OCI-LY3 (cell line): ENCODE measurements at regions not wholly inside any gene's neighbourhood (a gene's known extent, or its start where the extent isn't known, plus 50 kb on each side); places are given as distances from the start of the nearest gene placed in this dataset.

ENCODE experiments used
- EZH2phosphoT487 ChIP-seq: fragments of 200-600 bp; shearing (Covaris generic); IDR thresholded peaks from 2 replicates; pipeline ENCODE4 v1.6.1; 2018; ENCODE audit warnings: antibody characterized with exemption, mixed run types, low read depth
- TF ChIP-seq, protein P1 (sequence below): fragments of 200-600, 300-600 bp; sonication (generic); IDR thresholded peaks from 2 replicates; pipeline ENCODE4 v1.5.1; 2014; ENCODE audit warnings: antibody characterized with exemption, low read length, low read depth

DNA sequence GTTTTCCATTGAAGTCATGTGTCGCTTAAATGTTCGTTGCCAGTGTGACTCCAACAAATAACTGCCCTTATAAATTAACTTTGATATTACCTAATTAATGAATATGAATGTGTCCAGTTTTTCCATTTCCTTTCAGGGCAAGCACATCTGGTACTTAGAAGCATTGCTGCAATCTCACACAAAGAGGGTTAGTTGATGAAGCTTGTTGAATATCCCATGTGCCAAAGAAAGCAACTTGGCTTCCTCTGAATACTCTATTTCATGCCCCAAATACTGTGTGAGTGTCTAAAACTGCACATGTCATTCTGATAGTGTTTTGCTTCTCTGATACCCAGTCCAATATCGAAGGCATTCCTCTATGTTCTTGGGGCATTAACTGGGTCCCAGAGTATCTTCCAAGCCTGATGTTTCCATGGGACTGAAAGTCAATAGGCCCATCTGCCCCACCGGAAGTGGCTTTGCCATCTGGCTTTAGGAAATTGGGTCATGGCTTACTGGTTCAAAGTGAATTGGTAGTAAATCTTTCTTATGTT, 75.8 kb upstream of the CNTN1 start:
- TF ChIP-seq, protein P1, sequence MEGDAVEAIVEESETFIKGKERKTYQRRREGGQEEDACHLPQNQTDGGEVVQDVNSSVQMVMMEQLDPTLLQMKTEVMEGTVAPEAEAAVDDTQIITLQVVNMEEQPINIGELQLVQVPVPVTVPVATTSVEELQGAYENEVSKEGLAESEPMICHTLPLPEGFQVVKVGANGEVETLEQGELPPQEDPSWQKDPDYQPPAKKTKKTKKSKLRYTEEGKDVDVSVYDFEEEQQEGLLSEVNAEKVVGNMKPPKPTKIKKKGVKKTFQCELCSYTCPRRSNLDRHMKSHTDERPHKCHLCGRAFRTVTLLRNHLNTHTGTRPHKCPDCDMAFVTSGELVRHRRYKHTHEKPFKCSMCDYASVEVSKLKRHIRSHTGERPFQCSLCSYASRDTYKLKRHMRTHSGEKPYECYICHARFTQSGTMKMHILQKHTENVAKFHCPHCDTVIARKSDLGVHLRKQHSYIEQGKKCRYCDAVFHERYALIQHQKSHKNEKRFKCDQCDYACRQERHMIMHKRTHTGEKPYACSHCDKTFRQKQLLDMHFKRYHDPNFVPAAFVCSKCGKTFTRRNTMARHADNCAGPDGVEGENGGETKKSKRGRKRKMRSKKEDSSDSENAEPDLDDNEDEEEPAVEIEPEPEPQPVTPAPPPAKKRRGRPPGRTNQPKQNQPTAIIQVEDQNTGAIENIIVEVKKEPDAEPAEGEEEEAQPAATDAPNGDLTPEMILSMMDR, result no peak
- no peak for TF ChIP-seq EZH2phosphoT487
